C4-2B (cell line): ENCODE measurements at regions not wholly inside any gene's neighbourhood (a gene's known extent, or its start where the extent isn't known, plus 50 kb on each side); places are given as distances from the start of the nearest gene placed in this dataset.

Source experiments
- CTCF ChIP-seq: fragments of 450-650 bp; conservative IDR thresholded peaks from 2 replicates; pipeline ENCODE4 v1.5.1; 2017; ENCODE audit warnings: mild to moderate bottlenecking
- ZFX ChIP-seq: fragments of 450-650 bp; IDR thresholded peaks from 2 replicates; pipeline ENCODE4 v1.6.1; 2017

- TF ChIP-seq CTCF (no peak), ZFX (no peak)
These were observed 315.2 kb upstream of the NOX3 start for GRCh38 chr6:155770856-155771255.
